H1 (cell line): ENCODE measurements at regions not wholly inside any gene's neighbourhood (a gene's known extent, or its start where the extent isn't known, plus 50 kb on each side); places are given as distances from the start of the nearest gene placed in this dataset.

Experiments
- CTCF ChIA-PET: fragments of 300-600 bp; sonication (Branson Sonifier 250); formaldehyde crosslinking; loops from one replicate; lab custom pipeline; 2021; ENCODE audit not compliant: partially characterized antibody; lab: Charles Lee
- POLR2A ChIA-PET: fragments of 300-600 bp; sonication (Branson Sonifier 250); formaldehyde crosslinking; loops from one replicate; lab custom pipeline; 2021; ENCODE audit warnings: inconsistent platforms; ENCODE audit not compliant: partially characterized antibody; lab: Charles Lee
- DNase-seq, 2 experiments: peaks; one replicate each; pipeline versions ENCODE4 v3.0.0 to v3.0.0-alpha.2; 2010 to 2022; ENCODE audit warnings: low spot score in 2 of 2, low read depth in 1 of 2, mixed read lengths in 1 of 2
- FAIRE-seq: peaks from 2 replicates; lab custom pipeline; 2011; peaks lifted over from hg19 to GRCh38; lab: Jason Lieb, UNC
- H2AFZ ChIP-seq: 2 replicates; pipeline ENCODE4 v1.8.1; 2012; ENCODE audit warnings: low read length, inconsistent platforms
- H2AK5ac ChIP-seq: 2 replicates; pipeline ENCODE4 v1.6.1; 2013; ENCODE audit warnings: low read depth, low read length
- H2BK120ac ChIP-seq: replicated peaks from 2 replicates; pipeline ENCODE3; 2013; ENCODE audit warnings: low read depth, low read length, inconsistent platforms
- H2BK12ac ChIP-seq: 2 replicates; pipeline ENCODE4 v1.6.1; 2013; ENCODE audit warnings: low read depth, low read length
- H2BK15ac ChIP-seq: 2 replicates; pipeline ENCODE4 v1.6.1; 2013; ENCODE audit warnings: low read length
- H2BK20ac ChIP-seq: 2 replicates; pipeline ENCODE4 v1.6.1; 2013; ENCODE audit warnings: low read length
- H2BK5ac ChIP-seq: 2 replicates; pipeline ENCODE4 v1.6.1; 2013; ENCODE audit warnings: low read depth, low read length
- H3K14ac ChIP-seq: 2 replicates; pipeline ENCODE4 v1.6.1; 2013; ENCODE audit warnings: inconsistent platforms; ENCODE audit not compliant: insufficient read length
- H3K18ac ChIP-seq: 2 replicates; pipeline ENCODE4 v1.6.1; 2013; ENCODE audit warnings: low read length; ENCODE audit errors: extremely low read depth
- H3K23ac ChIP-seq: 2 replicates; pipeline ENCODE4 v1.6.1; 2013; ENCODE audit warnings: inconsistent platforms; ENCODE audit not compliant: insufficient read length
- H3K23me2 ChIP-seq: 2 replicates; pipeline ENCODE4 v1.6.1; 2013; ENCODE audit warnings: low read depth, low read length
- H3K27ac ChIP-seq: 2 replicates; pipeline ENCODE4 v1.6.1; 2011; ENCODE audit warnings: low read depth, low read length, inconsistent platforms
- H3K27me3 ChIP-seq, 4 experiments: replicated peaks in 1 of 4; 1 replicate in 1 of 4; 2 replicates in 3 of 4; pipeline versions ENCODE4 v1.6.1 to v1.8.1; 2011 to 2013; ENCODE audit warnings: low read length in 3 of 4, mild to moderate bottlenecking in 3 of 4, inconsistent platforms in 2 of 4, mixed read lengths in 2 of 4, moderate library complexity in 1 of 4; ENCODE audit not compliant: control insufficient read depth in 3 of 4, insufficient read depth in 3 of 4; ENCODE audit errors: extremely low read depth in 1 of 4
- H3K36me3 ChIP-seq, 4 experiments: 2 replicates each; pipeline versions ENCODE4 v1.6.1 to v1.8.1; 2011 to 2013; ENCODE audit warnings: mild to moderate bottlenecking in 4 of 4, low read length in 3 of 4, moderate library complexity in 2 of 4, control low read depth in 1 of 4, inconsistent platforms in 1 of 4; ENCODE audit not compliant: insufficient read depth in 4 of 4, control insufficient read depth in 2 of 4
- H3K4ac ChIP-seq: replicated peaks from 2 replicates; pipeline ENCODE3; 2013; ENCODE audit warnings: low read length, low read depth, mixed read lengths, inconsistent platforms; ENCODE audit not compliant: insufficient read length
- H3K4me1 ChIP-seq, 4 experiments: replicated peaks in 1 of 4; 1 replicate in 1 of 4; 2 replicates in 3 of 4; pipeline versions ENCODE4 v1.6.1 to v1.8.1; 2011 to 2013; ENCODE audit warnings: low read length in 3 of 4, inconsistent platforms in 2 of 4, mixed read lengths in 1 of 4; ENCODE audit not compliant: insufficient read depth in 4 of 4, control insufficient read depth in 3 of 4
- H3K4me2 ChIP-seq, 2 experiments: 2 replicates each; pipeline versions ENCODE4 v1.6.1 to v1.8.1; 2011 to 2013; ENCODE audit warnings: low read depth in 2 of 2, low read length in 2 of 2, control low read depth in 1 of 2, inconsistent platforms in 1 of 2, mild to moderate bottlenecking in 1 of 2; ENCODE audit not compliant: insufficient read depth in 1 of 2
- H3K4me3 ChIP-seq, 4 experiments: fragments of 200-600, 300-600 bp in 1 of 4; sonication (generic), shearing (Covaris generic), sonication (Bioruptor Twin) in 1 of 4; 2 replicates each; pipeline versions ENCODE4 v1.5.1 to v1.8.1; 2011 to 2016; ENCODE audit warnings: low read length in 4 of 4, low read depth in 3 of 4, control low read depth in 2 of 4, inconsistent platforms in 2 of 4, mild to moderate bottlenecking in 2 of 4, mixed read lengths in 1 of 4, moderate library complexity in 1 of 4; ENCODE audit not compliant: insufficient read depth in 2 of 4; ENCODE audit errors: extremely low read depth in 1 of 4
- H3K56ac ChIP-seq: replicated peaks from 2 replicates; pipeline ENCODE3; 2013; ENCODE audit warnings: low read depth, mild to moderate bottlenecking, mixed read lengths, low read length, inconsistent platforms; ENCODE audit not compliant: insufficient read length
- H3K79me1 ChIP-seq: 2 replicates; pipeline ENCODE4 v1.6.1; 2013; ENCODE audit warnings: low read depth, low read length, control low read depth
- H3K79me2 ChIP-seq, 2 experiments: 2 replicates each; pipeline versions ENCODE4 v1.6.1 to v1.8.1; 2012 to 2013; ENCODE audit warnings: low read length in 2 of 2, mild to moderate bottlenecking in 2 of 2, inconsistent platforms in 1 of 2; ENCODE audit not compliant: insufficient read depth in 2 of 2, control insufficient read depth in 1 of 2
- H3K9ac ChIP-seq, 4 experiments: replicated peaks in 1 of 4; 1 replicate in 1 of 4; 2 replicates in 3 of 4; pipeline versions ENCODE4 v1.6.1 to v1.8.1; 2011 to 2013; ENCODE audit warnings: low read depth in 3 of 4, low read length in 3 of 4, control low read depth in 2 of 4, mild to moderate bottlenecking in 2 of 4, moderate library complexity in 2 of 4, inconsistent platforms in 1 of 4; ENCODE audit errors: extremely low read depth in 1 of 4
- H3K9me3 ChIP-seq, 2 experiments: 2 replicates each; pipeline versions ENCODE4 v1.6.1 to v1.8.1; 2012 to 2013; ENCODE audit warnings: mild to moderate bottlenecking in 2 of 2, moderate library complexity in 2 of 2, control low read depth in 1 of 2, inconsistent platforms in 1 of 2, low read depth in 1 of 2, low read length in 1 of 2, mixed read lengths in 1 of 2; ENCODE audit not compliant: insufficient read depth in 2 of 2
- H4K20me1 ChIP-seq, 2 experiments: replicated peaks in 1 of 2; 2 replicates each; pipeline versions ENCODE3 to v1.8.1; 2011 to 2013; ENCODE audit warnings: inconsistent platforms in 2 of 2, low read length in 2 of 2, mild to moderate bottlenecking in 1 of 2; ENCODE audit not compliant: insufficient read depth in 2 of 2, control insufficient read depth in 1 of 2
- H4K5ac ChIP-seq: 2 replicates; pipeline ENCODE4 v1.6.1; 2013; ENCODE audit warnings: low read length, low read depth, mixed read lengths, inconsistent platforms; ENCODE audit not compliant: insufficient read length
- H4K8ac ChIP-seq: 2 replicates; pipeline ENCODE4 v1.8.0; 2013; ENCODE audit warnings: mild to moderate bottlenecking, moderate library complexity, low read length, inconsistent platforms; ENCODE audit not compliant: insufficient read depth; ENCODE audit errors: extremely low read depth
- H4K91ac ChIP-seq: replicated peaks from 2 replicates; pipeline ENCODE3; 2013; ENCODE audit warnings: low read length, mixed read lengths, inconsistent platforms; ENCODE audit not compliant: insufficient read length
- JUND ChIP-seq: IDR thresholded peaks from 2 replicates; pipeline ENCODE4 v1.6.1; 2011; ENCODE audit warnings: mild to moderate bottlenecking, improper control_type of control experiment, low read length
- NANOG ChIP-seq: IDR thresholded peaks from 2 replicates; pipeline ENCODE4 v1.6.1; 2011; ENCODE audit warnings: low read length, low read depth, mild to moderate bottlenecking, inconsistent platforms; ENCODE audit not compliant: insufficient read depth, poor library complexity, severe bottlenecking
- RBBP5 ChIP-seq: IDR thresholded peaks from 2 replicates; pipeline ENCODE4 v1.7.1; 2012; ENCODE audit warnings: low read depth, mild to moderate bottlenecking, inconsistent platforms, low read length, moderate library complexity, borderline replicate concordance
- RXRA ChIP-seq: IDR thresholded peaks from 2 replicates; pipeline ENCODE4 v1.6.1; 2011; ENCODE audit warnings: low read depth, mild to moderate bottlenecking, low read length, moderate library complexity; ENCODE audit not compliant: insufficient read depth
- SP1 ChIP-seq: IDR thresholded peaks from 2 replicates; pipeline ENCODE4 v1.6.1; 2011; ENCODE audit warnings: low read depth, low read length
- SUZ12 ChIP-seq: fragments of 200-600 bp; sonication (generic); IDR thresholded peaks from 2 replicates; pipeline ENCODE4 v1.6.1; 2012; ENCODE audit warnings: mild to moderate bottlenecking, inconsistent platforms, low read length, moderate library complexity, mixed read lengths
- WGBS, 2 experiments: shearing (Covaris generic) in 1 of 2; methylation state at CpG; one replicate each; pipeline versions ENCODE4 v1.1.6 to v1.1.7; 2013 to 2015; ENCODE audit warnings: low lambda C conversion rate in 2 of 2, mixed read lengths in 2 of 2, inconsistent platforms in 1 of 2, low coverage in 1 of 2, missing lambda C conversion rate in 1 of 2; ENCODE audit not compliant: insufficient replicate concordance in 2 of 2, insufficient coverage in 1 of 2, insufficient read length in 1 of 2; ENCODE audit errors: extremely low coverage in 1 of 2, missing lambda C conversion rate in 1 of 2; 5-methylcytosine and 5-hydroxymethylcytosine counted together
- TF ChIP-seq, protein P1 (sequence below): IDR thresholded peaks from 2 replicates; pipeline ENCODE4 v1.6.1; 2011; ENCODE audit warnings: low read length, improper control_type of control experiment
- TF ChIP-seq, protein P2 (sequence below): IDR thresholded peaks from 2 replicates; pipeline ENCODE4 v1.6.1; 2011; ENCODE audit warnings: low read depth, mild to moderate bottlenecking, low read length; ENCODE audit not compliant: insufficient read depth

DNA sequence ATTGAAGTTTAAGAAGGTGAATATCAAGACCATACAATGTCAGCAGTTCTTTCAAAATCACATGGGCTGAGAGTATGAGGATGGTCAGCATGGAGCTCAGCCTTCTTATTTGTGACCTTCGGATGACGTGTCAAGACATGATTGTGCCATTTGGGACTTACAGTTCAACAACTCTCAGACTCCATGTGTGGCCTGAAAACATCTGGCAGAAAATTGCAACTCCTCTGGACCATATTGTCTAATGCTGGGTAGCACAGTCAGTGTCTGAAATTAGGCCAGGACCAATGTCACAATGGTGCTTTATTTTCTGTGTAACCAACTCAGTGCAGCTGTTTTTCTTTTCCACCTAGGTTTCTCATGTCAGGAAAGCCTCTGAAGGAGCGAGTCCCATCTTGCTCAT, 483.5 kb upstream of the PKN2 start:
- 91% methylated on average over 3 of the region's 3 CpGs; no CpG with 5 or more reads in 1 of the 2 experiments for WGBS, 2 experiments

More for the DNA sequence above, 483.5 kb upstream of the PKN2 start:
- Histone ChIP-seq H3K4me3 (no peak overlapping the region), H3K9ac (no peak overlapping the region), H2BK5ac (no peak overlapping the region), H4K8ac (no peak overlapping the region), H3K9me3 (no peaks in the 10 kb centered on the region), H2BK20ac (no peak overlapping the region), H3K23ac (no peak overlapping the region), H3K27me3 (no peaks in the 10 kb centered on the region), H3K36me3 (no peaks in the 10 kb centered on the region), H2AFZ (no peak overlapping the region), H4K20me1 (no peaks in the 10 kb centered on the region), H3K14ac (no peak overlapping the region), H2AK5ac (no peak overlapping the region), H3K23me2 (no peaks in the 10 kb centered on the region), H2BK120ac (no peak overlapping the region), H2BK15ac (no peak overlapping the region), H4K5ac (no peak overlapping the region), H3K4me2 (no peak overlapping the region), H3K4me1 (no peaks in the 10 kb centered on the region), H3K79me1 (no peaks in the 10 kb centered on the region), H3K27ac (no peak overlapping the region), H3K56ac (no peak overlapping the region), H3K79me2 (no peaks in the 10 kb centered on the region), H3K4ac (no peak overlapping the region), H3K18ac (no peak overlapping the region), H4K91ac (no peak overlapping the region), H2BK12ac (no peak overlapping the region)
- FAIRE-seq (no peak), DNase-seq (no peak)
- TF ChIP-seq RXRA (no peak), NANOG (no peak), SP1 (no peak), JUND (no peak), SUZ12 (no peak), RBBP5 (no peak)
- TF ChIP-seq, protein P1, sequence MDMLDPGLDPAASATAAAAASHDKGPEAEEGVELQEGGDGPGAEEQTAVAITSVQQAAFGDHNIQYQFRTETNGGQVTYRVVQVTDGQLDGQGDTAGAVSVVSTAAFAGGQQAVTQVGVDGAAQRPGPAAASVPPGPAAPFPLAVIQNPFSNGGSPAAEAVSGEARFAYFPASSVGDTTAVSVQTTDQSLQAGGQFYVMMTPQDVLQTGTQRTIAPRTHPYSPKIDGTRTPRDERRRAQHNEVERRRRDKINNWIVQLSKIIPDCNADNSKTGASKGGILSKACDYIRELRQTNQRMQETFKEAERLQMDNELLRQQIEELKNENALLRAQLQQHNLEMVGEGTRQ, result no peak
- TF ChIP-seq, protein P2, sequence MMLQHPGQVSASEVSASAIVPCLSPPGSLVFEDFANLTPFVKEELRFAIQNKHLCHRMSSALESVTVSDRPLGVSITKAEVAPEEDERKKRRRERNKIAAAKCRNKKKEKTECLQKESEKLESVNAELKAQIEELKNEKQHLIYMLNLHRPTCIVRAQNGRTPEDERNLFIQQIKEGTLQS, result no peak
- POLR2A ChIA-PET, result no interaction called here
- CTCF ChIA-PET, result interaction anchor here (0.5 to 1.6 kb wide), 2 partner anchors 20 to 898 kb away, joined by 3 to 4 read pairs; no protein-coding TSS in a partner anchor
